Vagina (tissue), 2 donors: ENCODE measurements at regions not wholly inside any gene's neighbourhood (a gene's known extent, or its start where the extent isn't known, plus 50 kb on each side); places are given as distances from the start of the nearest gene placed in this dataset.

ENCODE experiments used
- CTCF ChIP-seq, 3 experiments: fragments of 450-650 bp in 2 of 3; fragments of 200-600 bp in 1 of 3; sonication (generic) in 1 of 3; IDR thresholded peaks; one replicate each; pipeline ENCODE4 v1.5.1; 2017 to 2019; ENCODE audit warnings: antibody characterized with exemption in 3 of 3, mild to moderate bottlenecking in 2 of 3, moderate library complexity in 2 of 3
- POLR2A ChIP-seq, 2 donors: fragments of 450-650 bp; IDR thresholded peaks; one replicate each; pipeline ENCODE4 v1.6.1; 2017; ENCODE audit warnings: antibody characterized with exemption in 2 of 2, mild to moderate bottlenecking in 2 of 2, moderate library complexity in 2 of 2

GRCh38 chr7:68492359-68492690 is 1106.0 kb upstream of the AUTS2 start:
- no peak for TF ChIP-seq POLR2A (IDR thresholded peaks at IDR 0.05)
- TF ChIP-seq CTCF (IDR thresholded peaks at IDR 0.05), result no peak
